H1 (cell line): ENCODE measurements at regions not wholly inside any gene's neighbourhood (a gene's known extent, or its start where the extent isn't known, plus 50 kb on each side); places are given as distances from the start of the nearest gene placed in this dataset.

Experiments
- BACH1 ChIP-seq: IDR thresholded peaks from 2 replicates; pipeline ENCODE4 v1.6.1; 2012; ENCODE audit warnings: low read length, improper control_type of control experiment
- MAX ChIP-seq: IDR thresholded peaks from 2 replicates; pipeline ENCODE4 v1.6.1; 2012; ENCODE audit warnings: inconsistent platforms
- TBP ChIP-seq: IDR thresholded peaks from 2 replicates; pipeline ENCODE4 v1.6.1; 2011; ENCODE audit warnings: low read depth, low read length, improper control_type of control experiment
- TF ChIP-seq, protein P1 (sequence below): fragments of 300-600 bp; sonication (generic); IDR thresholded peaks from 2 replicates; pipeline ENCODE4 v1.7.1; 2012; ENCODE audit warnings: low read length, moderate library complexity, mild to moderate bottlenecking, inconsistent platforms; ENCODE audit not compliant: insufficient replicate concordance

GRCh38 chr11:37896016-37896415 is 1298.0 kb upstream of the RAG2 start (continued):
- TF ChIP-seq, protein P1, sequence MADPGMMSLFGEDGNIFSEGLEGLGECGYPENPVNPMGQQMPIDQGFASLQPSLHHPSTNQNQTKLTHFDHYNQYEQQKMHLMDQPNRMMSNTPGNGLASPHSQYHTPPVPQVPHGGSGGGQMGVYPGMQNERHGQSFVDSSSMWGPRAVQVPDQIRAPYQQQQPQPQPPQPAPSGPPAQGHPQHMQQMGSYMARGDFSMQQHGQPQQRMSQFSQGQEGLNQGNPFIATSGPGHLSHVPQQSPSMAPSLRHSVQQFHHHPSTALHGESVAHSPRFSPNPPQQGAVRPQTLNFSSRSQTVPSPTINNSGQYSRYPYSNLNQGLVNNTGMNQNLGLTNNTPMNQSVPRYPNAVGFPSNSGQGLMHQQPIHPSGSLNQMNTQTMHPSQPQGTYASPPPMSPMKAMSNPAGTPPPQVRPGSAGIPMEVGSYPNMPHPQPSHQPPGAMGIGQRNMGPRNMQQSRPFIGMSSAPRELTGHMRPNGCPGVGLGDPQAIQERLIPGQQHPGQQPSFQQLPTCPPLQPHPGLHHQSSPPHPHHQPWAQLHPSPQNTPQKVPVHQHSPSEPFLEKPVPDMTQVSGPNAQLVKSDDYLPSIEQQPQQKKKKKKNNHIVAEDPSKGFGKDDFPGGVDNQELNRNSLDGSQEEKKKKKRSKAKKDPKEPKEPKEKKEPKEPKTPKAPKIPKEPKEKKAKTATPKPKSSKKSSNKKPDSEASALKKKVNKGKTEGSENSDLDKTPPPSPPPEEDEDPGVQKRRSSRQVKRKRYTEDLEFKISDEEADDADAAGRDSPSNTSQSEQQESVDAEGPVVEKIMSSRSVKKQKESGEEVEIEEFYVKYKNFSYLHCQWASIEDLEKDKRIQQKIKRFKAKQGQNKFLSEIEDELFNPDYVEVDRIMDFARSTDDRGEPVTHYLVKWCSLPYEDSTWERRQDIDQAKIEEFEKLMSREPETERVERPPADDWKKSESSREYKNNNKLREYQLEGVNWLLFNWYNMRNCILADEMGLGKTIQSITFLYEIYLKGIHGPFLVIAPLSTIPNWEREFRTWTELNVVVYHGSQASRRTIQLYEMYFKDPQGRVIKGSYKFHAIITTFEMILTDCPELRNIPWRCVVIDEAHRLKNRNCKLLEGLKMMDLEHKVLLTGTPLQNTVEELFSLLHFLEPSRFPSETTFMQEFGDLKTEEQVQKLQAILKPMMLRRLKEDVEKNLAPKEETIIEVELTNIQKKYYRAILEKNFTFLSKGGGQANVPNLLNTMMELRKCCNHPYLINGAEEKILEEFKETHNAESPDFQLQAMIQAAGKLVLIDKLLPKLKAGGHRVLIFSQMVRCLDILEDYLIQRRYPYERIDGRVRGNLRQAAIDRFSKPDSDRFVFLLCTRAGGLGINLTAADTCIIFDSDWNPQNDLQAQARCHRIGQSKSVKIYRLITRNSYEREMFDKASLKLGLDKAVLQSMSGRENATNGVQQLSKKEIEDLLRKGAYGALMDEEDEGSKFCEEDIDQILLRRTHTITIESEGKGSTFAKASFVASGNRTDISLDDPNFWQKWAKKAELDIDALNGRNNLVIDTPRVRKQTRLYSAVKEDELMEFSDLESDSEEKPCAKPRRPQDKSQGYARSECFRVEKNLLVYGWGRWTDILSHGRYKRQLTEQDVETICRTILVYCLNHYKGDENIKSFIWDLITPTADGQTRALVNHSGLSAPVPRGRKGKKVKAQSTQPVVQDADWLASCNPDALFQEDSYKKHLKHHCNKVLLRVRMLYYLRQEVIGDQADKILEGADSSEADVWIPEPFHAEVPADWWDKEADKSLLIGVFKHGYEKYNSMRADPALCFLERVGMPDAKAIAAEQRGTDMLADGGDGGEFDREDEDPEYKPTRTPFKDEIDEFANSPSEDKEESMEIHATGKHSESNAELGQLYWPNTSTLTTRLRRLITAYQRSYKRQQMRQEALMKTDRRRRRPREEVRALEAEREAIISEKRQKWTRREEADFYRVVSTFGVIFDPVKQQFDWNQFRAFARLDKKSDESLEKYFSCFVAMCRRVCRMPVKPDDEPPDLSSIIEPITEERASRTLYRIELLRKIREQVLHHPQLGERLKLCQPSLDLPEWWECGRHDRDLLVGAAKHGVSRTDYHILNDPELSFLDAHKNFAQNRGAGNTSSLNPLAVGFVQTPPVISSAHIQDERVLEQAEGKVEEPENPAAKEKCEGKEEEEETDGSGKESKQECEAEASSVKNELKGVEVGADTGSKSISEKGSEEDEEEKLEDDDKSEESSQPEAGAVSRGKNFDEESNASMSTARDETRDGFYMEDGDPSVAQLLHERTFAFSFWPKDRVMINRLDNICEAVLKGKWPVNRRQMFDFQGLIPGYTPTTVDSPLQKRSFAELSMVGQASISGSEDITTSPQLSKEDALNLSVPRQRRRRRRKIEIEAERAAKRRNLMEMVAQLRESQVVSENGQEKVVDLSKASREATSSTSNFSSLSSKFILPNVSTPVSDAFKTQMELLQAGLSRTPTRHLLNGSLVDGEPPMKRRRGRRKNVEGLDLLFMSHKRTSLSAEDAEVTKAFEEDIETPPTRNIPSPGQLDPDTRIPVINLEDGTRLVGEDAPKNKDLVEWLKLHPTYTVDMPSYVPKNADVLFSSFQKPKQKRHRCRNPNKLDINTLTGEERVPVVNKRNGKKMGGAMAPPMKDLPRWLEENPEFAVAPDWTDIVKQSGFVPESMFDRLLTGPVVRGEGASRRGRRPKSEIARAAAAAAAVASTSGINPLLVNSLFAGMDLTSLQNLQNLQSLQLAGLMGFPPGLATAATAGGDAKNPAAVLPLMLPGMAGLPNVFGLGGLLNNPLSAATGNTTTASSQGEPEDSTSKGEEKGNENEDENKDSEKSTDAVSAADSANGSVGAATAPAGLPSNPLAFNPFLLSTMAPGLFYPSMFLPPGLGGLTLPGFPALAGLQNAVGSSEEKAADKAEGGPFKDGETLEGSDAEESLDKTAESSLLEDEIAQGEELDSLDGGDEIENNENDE = no peak
- TF ChIP-seq MAX (no peak), TBP (no peak), BACH1 (no peak)
